Astrocyte of the spinal cord (primary cell): ENCODE measurements at regions not wholly inside any gene's neighbourhood (a gene's known extent, or its start where the extent isn't known, plus 50 kb on each side); places are given as distances from the start of the nearest gene placed in this dataset.
A peak's percentile ranks its signal among the peaks of the same experiment; 100 is the strongest.

Experiments used
- DNase-seq: peaks from one replicate; pipeline ENCODE4 v3.0.0; 2011; ENCODE audit warnings: low read depth, low spot score
- H3K4me3 ChIP-seq: 2 replicates; pipeline ENCODE4 v1.5.1; 2011; ENCODE audit warnings: low read depth, mild to moderate bottlenecking, low read length, moderate library complexity
- in situ Hi-C: cut with HindIII; loops from 2 replicates; pipeline ENCODE4 v1.10.0; 2017; ENCODE audit warnings: low sequenced_read_pairs
- TF ChIP-seq, protein P1 (sequence below): IDR thresholded peaks from 2 replicates; pipeline ENCODE4 v1.5.1; 2012; ENCODE audit warnings: low read depth, mild to moderate bottlenecking, low read length, inconsistent platforms

DNA sequence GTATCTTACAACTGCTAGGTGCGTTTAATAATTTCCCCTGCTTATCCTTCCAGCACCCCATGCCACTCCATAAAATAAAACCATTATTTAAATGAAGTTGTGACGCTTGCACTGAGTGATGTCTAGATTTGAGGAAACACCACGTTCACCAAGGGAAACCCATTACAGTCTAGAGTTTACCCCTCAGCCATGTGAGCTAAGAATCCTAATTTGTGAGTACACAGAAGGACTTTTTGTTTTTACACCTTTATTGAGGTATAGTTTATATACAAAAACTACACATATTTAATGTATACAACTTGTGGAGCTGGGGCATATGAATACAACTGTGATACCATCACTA is 326.8 kb downstream of the RAPGEF2 start:
- in situ Hi-C loops: no loop called here
- no peak for DNase-seq
- TF ChIP-seq, protein P1, sequence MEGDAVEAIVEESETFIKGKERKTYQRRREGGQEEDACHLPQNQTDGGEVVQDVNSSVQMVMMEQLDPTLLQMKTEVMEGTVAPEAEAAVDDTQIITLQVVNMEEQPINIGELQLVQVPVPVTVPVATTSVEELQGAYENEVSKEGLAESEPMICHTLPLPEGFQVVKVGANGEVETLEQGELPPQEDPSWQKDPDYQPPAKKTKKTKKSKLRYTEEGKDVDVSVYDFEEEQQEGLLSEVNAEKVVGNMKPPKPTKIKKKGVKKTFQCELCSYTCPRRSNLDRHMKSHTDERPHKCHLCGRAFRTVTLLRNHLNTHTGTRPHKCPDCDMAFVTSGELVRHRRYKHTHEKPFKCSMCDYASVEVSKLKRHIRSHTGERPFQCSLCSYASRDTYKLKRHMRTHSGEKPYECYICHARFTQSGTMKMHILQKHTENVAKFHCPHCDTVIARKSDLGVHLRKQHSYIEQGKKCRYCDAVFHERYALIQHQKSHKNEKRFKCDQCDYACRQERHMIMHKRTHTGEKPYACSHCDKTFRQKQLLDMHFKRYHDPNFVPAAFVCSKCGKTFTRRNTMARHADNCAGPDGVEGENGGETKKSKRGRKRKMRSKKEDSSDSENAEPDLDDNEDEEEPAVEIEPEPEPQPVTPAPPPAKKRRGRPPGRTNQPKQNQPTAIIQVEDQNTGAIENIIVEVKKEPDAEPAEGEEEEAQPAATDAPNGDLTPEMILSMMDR: no peak
- no peak overlapping the region for H3K4me3 ChIP-seq

DNA sequence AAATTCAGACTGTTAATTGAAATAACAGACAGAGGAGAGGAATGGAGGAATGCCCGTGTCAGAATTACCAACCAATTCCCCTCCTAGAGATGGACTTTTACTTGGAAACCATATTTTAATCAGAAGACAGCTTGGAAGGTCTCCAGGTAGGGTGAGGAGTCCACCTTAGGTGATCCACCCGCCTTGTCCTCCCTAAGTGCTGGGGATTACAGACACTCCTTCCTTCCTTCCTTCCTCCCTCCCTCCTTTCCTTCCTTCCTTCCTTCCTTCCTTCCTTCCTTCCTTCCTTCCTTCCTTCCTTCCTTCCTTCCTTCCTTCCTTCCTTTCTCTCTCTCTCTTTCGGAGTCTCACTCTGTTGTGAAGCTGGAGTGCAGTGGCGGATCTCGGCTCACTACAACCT is 328.0 kb downstream of the RAPGEF2 start:
- H3K4me3 ChIP-seq: no peak overlapping the region
- in situ Hi-C loops: no loop called here
- DNase-seq: no peak
- TF ChIP-seq, protein P1: no peak

DNA sequence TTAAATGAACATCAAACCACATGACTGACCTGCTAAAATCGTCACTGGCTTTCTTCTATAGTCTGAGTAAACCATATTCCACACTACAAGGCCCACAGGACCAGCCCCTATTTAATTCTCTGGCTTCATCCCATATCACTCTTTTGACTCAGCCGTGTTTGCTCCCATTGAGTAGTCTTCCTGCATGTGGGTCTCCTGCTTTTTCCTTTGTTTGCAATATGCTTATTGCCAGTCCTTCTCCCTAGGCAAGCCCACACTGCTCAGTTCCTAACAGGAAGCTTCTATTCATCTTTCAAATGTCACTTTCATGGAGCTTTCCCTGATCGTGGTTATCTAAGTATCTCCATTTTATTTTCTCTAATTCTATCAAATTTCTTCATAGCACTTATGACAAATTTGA is 329.6 kb downstream of the RAPGEF2 start:
- TF ChIP-seq, protein P1: no peak
- no peak overlapping the region for H3K4me3 ChIP-seq
- in situ Hi-C loops: no loop called here
- no peak for DNase-seq

DNA sequence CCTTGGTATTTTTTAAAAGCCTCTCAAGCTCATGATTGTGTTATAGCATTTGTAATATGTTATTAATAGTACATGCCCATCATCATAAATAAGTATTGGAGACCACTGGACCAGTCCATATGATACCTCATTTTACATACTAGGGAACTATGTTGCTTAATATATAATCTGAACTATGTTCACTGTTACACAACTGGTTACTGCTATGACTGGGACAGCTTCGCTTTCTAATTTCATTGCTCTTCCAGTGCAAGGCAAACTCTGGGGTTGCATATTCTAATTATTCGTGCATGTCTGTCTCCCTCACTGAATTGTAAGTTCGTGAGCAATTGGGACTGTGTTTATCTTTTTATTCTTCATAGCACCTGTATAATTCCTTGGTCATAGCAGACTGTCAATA is 330.5 kb downstream of the RAPGEF2 start:
- no peak for DNase-seq
- TF ChIP-seq, protein P1: no peak
- in situ Hi-C loops: no loop called here
- no peak overlapping the region for H3K4me3 ChIP-seq

DNA sequence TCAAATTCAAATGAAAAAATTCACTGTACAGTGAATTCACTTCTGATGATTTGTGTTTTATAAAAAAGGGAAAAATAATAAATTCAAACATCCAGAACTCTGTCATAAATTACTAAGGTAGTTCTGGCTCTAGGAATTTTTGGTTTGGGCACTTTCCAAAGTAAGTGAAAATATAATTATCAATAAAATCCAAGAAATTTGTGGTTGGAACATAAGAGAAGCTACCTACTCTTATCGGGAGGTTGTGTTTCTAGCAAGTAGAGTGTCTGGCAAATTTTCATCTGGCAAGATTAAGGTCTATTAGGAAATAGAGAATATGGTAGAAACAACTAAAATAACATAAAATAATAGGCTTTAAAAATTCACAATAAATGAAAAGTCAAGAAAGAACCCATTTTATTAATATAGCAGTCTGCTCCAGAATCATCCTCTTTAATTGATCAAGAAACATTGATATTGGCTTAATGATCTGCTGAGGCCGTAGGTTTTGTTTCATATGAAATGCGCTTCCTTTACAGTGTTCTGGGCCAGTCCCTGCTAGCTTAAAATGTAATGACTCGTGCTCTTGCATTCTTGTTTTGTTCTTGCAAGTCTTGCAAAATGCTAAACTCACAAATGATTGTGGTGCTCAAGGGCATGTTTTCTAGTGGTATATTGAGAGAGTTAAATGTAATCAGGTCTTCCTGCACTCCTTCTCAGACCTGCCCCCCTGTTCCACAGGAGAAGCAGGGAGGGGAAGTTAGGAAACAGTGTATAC is 331.4 kb downstream of the RAPGEF2 start:
- H3K4me3 ChIP-seq: no peak overlapping the region
- TF ChIP-seq, protein P1: no peak
- in situ Hi-C loops: no loop called here
- peak; percentile 51 for DNase-seq

DNA sequence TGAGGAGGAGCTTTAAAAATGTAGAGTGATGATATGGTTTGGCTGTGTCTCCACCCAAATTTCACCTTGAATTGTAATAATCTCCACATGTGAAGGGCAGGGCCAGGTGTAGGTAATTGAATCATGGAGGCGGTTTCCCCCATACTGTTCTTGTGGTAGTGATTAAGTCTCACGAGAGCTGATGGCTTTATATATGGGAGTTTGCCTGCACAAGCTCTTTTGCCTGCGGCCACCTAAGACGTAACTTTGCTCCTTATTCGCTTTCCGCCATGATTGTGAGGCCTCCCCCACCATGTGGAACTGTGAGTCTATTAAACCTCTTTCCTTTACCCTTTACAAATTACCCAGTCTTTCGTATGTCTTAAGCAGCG is 332.0 kb downstream of the RAPGEF2 start:
- no peak for DNase-seq
- H3K4me3 ChIP-seq: no peak overlapping the region
- TF ChIP-seq, protein P1: no peak
- in situ Hi-C loops: no loop called here

DNA sequence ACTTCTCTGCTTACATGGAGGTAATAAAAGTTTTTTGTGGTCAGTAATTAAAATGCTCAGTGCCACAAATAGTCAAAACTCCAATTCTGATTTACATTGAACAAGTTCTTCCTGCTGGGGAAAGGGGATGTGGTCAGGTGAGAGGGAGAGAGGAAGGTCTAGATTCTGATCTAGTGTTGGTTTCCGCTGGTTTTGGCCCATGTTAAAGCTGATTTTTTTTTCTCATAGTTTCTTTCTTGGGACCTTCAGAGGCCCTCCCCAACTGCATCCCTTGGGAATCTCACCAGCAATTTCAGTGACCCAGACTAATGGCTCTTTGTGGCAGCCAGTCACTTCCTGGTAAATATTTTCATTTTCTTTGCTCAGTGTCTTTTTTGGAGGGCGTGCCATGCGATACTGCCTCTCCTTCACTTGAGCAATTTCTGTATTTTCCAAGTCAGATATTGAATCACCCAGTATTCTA is 332.7 kb downstream of the RAPGEF2 start:
- DNase-seq: peak; percentile 54
- in situ Hi-C loops: no loop called here
- H3K4me3 ChIP-seq: no peak overlapping the region
- TF ChIP-seq, protein P1: no peak
